Eye (tissue), 1 donor: ENCODE measurements at regions not wholly inside any gene's neighbourhood (a gene's known extent, or its start where the extent isn't known, plus 50 kb on each side); places are given as distances from the start of the nearest gene placed in this dataset.
A peak's percentile ranks its signal among the peaks of the same experiment; 100 is the strongest.

Experiments
- DNase-seq: peaks from one replicate; pipeline ENCODE4 v3.0.0-alpha.2; 2015

DNA sequence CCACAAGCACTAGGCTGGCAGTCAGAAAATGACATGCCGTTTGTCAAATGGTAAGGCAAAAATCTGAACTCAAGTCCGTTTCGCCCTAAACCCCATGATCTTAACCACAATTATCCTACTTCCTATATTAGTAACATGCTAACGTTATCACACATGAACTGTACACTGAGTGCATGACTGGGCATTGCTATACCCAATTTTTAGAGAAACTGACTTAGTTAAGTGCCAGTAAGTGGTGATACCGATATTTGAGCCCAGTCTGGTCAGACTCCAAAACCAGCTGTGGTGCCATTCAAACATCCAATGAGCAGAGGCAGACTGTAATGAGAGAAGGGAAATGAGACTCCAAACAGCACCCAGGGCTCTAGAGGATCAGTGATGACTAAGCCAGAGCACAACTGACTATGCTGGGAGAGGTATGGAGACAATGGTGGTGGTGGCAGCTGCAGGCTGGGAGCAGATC lies 311.7 kb upstream of the PKDCC start:
- no peak for DNase-seq

DNA sequence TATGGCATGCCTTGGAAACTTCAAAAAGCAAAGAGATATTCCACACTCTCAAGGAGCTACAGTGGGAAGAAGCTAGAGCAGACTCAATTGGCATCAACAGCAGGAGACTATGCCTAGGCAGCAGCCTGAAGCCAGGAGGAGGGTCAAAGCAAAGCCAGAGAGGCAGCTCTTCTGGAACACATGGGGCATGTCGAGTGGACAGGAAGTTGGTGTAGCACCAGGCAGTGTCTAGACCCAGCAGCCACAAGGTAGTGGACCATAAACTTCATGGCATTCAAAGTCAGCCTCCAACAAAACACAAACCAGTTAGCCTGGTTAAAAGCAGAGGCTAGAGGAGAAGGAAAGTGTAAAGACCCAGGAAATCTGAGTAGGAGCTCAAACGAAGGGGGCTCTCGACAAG lies 311.2 kb upstream of the PKDCC start:
- no peak for DNase-seq

DNA sequence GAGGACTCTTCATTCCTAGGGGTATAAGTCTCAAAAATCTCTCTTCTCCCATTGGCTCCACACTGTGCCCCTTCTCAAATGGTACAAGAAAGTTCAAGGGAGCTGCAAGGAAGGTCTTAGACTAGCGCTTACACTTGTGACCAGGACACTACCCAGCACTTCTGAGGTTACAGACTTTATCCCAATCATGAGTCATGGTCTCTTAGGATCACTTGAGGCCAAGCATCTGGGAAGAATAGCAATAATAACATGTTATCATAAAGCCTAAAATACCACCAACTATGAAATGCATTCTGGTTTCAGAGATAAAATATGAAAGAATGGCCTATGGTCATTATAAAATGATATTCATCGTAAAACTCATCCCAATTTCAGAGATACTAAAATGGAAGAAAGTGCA lies 309.9 kb upstream of the PKDCC start:
- DNase-seq, result no peak

DNA sequence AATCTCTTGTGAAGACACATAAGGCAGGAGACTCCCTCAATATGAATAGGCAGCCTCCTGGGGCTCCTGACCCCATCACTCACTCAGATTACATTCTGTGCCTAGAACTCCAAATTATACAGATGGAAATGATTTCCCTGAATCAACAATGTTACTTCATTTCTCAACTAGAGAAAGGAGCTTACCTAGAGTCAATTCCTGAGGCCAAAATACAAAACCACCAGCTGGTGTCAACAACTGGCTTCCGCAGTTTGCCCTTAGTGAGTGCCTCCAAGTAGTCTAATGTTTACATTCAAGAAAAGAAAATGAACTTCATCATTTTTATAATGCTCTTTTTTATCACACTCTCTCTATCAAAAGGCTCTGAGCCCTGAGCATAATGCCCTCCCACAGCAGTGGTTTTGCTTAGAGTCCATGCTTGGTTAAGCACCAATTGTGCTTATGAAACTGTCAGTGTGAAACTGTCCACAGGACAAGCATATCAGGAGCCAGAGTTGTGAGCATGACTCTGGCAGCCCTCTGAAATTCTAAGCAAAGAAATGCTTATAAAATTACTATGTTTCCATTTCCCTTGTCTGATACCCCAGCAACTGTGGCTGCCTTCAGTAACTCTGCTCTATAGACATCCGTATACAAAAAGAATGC lies 305.7 kb upstream of the PKDCC start:
- peak; percentile 50 for DNase-seq

DNA sequence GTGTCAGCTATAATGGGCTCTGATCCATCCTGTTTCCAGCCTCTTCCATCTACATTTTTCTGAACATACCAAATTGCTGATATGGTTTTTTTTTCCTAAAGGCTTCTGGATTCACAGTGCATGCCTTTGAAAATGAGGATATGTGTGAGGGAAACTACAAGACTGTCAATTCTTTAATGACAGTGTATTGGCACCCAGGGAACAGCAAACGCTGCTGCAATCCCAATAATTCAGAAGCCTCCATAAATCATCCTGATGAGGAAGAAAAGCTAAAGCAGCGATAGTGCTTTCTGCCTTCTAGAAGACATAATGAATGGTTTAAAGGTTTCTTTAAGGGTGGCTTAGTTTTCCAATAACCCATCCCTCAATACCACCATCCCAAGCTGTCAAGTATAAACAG lies 304.5 kb upstream of the PKDCC start:
- no peak for DNase-seq

DNA sequence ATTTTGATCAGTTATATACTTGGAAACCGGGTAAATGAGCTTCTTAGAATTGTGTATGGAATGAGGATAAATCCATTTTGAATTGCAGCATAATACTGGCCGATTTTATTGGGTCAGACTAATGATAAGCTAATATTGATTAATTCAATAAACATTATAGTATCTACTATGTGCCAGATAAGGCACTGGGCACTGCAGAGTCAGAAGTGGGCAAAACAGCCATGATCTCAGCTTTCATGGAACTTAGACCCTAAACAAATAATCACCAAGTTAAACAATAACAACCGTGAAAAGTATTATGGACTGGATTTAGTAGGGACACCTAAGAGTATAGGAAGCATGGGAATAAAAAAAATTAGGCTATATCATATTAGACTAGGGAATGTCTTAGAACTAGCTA lies 297.0 kb upstream of the PKDCC start:
- no peak for DNase-seq

DNA sequence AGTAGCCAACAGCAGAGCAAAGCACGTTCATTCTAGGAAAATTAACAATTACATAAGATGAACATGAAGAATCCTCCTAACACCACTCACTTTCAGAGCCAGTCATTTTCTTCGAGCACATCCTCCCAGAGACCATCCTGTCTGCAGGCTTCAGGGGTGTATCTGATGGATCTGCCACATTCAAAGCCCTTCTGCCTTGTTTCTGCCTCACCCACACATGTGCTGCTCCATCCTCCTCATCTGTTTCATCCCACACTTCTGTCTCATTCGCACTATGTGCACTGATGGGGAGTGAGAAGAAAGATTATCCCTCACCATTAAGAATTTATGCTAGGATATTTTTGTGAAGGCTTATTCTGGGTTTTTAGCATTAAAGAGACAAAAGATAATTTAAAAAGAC lies 287.9 kb upstream of the PKDCC start:
- no peak for DNase-seq

DNA sequence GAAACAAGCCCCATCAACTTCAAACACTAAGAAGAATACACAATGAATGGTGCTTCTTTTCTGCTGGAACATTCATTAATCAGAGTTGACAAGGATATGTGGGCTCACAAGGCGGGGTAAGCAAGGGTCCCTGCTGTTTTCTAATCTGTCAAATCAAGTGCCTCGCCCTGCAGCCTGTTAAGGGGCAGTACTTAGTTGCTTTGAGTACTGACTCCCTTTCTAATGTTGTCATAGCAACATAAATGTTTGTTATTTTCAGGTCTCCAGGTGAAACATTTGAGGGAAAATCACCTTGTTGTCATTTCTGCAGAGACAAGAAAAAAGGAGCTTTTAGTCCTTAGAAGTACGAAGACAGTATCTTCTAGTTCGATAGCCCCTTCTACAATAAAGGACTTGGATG lies 284.7 kb upstream of the PKDCC start:
- DNase-seq, result peak; percentile 94

DNA sequence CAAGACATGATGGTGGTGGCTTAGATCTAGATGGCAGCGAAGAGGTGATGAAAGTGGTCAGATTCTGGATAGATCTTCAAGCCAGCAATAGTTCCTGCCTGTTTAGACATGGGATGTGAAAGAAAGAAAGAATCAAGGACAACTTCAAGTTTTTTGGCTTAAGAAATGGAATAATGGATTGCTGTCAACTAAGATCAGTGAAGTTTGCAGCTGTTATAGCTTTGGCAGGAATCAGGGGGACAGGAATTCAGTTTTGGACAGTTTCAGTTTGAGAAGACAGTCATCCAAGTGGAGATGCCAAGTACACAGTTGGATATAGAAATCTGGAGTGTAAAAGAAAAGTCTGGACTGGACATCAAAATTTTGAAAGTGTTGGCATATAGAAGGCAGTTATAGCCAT lies 283.7 kb upstream of the PKDCC start:
- DNase-seq, result no peak

DNA sequence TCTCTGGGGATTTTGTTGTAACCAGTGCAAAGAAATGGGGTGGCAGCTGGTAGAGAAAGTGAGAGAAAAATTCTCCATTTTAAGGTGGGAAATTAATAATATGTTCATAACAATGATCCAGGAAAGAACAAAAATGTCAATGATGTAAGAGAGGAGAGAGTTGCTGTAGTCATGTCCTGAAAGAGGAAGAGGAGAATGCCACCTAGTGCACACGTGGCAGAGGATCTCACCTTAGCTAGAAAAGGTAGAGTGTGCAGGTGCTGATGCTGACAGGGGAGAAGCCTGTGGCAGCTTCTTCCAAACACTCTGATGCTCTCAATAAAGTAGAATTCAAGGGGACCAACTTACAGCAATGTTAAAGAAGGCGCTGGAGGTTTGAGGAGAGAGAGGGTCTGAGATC lies 282.9 kb upstream of the PKDCC start:
- no peak for DNase-seq

DNA sequence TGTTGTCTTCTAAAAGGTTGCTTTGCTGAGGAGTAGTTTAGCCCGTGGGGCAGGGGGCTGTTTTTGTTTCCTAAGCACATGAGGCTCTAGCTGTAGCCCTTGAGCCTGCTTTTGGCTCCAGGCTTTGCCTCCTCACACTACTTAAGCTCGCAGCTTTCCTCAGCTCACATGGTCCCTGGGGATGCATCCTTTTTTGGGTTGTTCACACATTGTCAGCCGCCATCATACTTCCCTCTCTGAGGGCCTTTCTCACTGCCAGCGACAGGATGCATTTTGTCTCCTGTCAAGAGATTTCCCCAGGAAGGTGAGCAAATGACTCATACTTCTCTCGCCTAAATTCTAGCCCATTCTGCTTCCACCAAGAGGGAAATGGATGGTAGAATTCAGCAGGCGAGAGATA lies 279.5 kb upstream of the PKDCC start:
- DNase-seq, result peak; percentile 16

DNA sequence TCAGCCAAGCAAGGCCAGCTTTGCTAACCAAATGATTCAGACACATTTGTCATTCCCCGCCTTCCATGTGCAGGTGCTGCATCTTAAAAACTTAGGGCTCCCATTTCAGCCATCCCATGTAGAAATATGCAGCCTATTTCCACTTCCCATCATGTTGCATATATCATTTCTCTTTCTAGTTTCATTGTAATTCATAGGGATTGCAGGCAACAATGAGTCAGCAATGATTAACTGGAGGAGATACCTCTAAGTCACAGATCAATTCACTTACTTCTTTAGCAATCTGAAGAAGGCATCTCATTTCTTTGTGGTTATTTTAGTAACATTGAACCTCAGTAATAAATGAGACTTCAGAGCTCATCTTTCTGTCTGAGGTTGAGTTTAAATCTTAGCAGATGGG lies 276.1 kb upstream of the PKDCC start:
- no peak for DNase-seq

DNA sequence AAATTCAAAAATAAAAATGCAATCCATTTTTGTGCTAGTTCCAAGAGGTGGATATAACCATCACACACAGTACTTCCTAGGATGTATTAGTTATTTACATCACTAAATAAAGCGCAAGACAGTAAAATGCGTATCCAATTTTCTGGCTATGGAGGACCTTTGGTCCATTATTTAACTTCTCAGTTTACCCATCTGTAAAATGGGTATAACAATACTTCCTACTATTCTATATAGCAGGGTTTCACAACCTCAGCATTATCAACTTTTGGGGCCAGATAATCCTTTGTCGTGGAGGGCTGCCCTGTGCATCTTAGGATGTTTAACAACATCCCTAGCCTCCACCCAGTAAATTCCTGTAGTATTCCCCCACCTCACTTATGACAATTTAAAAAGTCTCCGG lies 275.1 kb upstream of the PKDCC start:
- no peak for DNase-seq

DNA sequence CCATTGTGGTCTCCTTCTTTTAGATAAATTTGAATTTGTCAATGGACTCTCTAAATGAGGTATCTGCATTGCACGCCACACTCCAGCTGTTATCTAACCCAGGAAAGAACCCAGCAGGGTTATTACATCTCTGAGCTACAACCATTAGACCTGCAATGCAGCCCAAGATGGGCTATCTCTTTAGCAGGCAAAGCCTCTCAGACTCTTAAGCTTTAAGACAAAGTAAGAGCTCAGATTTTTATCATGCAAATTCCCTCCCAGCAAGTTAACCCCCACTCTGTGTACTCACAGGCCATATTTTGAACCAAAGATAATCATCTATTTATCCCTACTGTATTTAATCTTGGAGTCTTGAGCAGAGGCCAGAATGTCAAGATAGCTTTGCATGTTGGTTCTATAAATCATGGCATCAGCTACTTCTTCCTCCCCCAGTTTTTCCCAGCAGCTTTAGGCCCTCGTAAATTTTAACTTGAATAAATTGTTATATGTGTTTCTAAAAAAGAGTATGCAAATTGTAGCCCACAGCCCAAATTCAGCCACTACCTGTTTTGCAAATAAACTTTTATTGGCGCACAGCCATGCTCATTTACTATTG lies 273.7 kb upstream of the PKDCC start:
- DNase-seq, result no peak

DNA sequence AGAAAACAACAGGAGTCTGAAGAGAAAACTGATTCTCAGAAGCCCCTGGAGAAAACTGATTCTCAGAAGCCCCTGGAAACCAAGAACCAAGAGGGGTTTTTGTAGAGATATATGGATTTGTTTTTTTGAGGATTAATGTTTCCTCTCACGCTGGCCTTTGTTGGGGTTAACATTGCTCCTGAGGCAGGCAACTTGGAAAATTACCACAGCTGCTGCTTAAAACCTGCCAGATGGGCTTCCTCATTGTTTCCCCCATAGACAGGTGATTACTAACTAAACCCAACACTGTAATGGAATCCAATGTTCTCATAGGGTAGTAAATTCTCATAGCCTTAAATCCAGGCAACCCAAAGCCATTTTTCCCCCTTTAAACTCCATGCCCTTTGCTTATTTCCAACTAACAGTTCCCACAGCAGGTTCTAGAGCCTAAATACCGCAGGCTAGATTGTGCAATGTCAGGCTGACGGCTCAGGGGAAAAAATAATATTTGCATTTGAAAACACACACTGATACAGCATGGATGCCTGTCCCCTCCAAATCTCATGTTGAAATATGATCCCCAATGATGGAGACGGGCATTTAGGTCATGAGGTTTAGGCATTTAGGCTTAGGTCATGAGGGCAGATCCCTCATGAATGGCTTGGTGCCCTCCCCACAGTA lies 272.3 kb upstream of the PKDCC start:
- no peak for DNase-seq

DNA sequence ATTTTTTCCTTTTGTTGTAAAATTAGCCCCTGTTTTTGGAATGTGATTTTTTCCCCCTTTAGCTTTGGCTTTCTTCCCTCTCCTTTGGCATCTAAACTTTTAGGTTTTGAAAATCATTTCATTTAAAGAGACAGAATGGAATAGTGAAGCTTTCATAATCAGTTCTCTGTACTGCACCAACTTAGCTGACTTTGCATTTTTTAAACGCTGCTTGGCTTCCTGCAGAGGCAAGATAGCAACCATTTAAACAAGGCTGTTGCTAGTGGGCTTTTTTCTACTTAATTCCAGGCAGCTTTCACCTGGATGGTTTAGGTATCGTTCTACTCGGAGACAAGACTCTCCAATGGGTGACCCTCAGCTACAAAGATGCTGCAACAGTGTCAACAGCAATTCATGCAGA lies 267.9 kb upstream of the PKDCC start:
- DNase-seq, result peak; percentile 15

DNA sequence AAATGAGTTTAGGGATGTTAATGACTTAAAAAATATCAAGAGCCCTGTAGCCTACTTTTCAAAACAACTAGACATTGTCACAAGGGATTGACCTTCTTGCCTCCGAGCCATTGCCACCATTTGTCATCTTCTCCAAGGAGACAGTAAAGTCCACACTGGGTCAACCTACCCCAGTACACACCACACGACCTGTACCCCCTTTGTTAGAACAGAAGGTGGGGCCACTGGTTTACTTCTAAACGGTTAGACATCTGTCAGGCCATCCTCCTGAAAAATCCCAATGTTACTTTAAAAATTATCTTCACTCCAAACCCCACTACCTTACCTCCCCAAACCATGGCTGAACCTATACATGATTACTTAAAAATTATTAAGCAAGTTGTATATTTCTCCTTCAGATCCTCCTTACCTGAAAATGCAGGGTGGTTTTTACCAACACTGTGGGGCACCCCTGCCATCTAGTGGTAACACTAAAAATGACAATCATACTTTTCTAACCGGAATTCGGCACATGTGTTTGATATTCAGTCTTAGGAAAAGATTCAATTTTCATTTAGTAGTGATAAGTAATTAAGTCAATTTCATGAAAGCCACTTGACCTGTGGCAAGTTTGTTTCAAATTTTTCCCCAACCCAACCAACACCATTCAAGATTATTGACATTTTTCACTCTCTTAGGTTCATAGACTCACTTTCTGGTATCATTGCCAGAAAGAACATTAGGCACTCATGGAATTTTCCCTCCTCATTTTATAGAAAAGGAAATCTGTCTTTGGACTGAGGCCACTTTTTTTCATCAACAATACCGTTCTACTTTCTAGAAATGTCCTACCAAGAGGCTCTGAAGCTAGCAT lies 265.3 kb upstream of the PKDCC start:
- peak; percentile 77 for DNase-seq

DNA sequence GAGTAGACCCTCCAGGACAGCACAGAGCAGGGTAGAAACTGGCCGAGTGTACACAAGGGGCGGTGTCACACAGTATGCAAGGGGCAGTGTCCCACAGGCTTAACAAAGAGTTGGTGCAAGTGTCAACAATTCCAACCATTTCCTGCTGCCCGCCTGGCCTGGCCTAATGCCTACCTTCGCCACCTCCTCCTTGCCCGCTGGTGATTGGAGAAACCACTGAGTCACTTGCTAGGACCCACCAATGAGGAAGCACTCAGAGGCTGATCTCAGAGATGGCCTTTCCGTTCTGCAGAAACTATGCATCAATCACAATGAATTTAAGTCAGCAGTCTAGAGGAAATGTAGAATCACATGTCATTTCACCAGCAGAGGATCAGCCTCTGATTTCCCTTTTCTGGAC lies 263.3 kb upstream of the PKDCC start:
- no peak for DNase-seq

DNA sequence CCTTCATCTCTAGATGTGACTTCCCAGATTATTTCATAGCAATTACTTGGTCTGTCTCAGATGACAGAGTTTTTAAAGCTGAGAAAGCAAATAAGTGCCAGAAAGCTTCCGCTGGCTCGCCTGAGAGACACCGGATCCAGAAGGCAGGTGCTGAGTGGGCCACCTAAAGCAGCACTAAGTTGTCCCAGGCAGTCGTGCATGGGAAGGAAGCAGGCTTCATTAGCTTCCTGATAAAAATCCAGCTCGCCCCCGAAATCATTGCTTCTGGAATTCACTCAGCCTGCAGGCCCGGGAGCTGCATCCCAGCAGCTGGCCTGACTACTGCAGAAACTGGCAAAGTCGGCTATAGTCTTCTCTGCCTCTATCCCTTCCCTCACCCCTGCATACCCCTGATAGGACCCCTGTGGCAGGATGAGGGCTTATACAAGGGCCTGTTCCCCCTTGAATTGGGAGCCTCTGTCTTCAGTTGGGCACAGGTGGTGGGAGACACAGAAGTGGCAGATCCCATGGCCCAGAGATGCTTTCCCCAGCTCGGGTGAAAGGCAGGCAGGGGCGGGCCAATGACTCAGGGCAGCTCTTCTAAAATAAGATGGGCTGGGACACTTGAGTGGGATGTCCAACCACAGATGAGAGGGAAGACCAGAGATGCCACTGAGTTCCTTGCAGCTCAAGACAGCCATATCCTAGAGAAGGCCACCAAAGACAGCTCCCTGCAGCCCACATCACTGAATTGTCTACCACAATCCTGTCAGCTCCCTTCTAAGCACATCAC lies 262.4 kb upstream of the PKDCC start:
- DNase-seq, result no peak

DNA sequence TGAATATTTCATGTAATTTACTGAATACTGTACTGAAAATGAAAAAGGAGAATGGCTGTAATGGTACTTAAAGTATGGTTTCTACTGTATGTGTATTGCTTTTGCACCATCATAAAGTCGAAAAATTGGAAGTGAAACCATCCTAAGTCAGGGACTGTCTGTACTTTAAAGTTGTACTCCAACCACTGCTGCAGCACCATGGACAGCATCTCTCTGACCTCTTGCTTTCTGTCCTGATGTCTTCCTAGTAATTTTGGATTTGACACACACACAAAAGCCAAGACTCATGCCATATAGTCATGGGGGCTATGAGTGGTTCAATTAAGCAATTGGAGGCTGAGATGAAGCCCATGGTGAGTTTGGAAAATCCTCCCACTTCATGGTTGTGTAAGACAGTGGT lies 256.3 kb upstream of the PKDCC start:
- peak; percentile 71 for DNase-seq

DNA sequence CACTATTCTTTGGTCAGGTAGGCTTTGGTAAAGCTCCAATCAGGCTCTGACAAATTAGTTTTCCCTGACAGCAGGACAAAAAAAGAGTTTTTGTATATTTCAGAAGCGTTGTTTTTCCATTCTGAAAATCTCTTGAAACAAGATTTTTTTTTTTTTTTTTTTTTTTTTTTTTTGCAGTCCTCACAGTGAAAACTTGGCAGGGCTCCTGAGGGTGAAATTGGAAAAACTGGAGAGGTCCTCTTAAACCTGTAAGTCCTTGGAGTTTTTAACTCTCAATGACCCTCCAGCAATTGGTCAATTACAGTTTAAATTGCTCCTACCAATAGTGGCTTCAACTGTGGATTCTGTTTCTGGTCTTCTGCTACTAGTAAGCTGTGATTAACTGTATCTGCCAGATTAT lies 244.5 kb upstream of the PKDCC start:
- DNase-seq, result no peak

DNA sequence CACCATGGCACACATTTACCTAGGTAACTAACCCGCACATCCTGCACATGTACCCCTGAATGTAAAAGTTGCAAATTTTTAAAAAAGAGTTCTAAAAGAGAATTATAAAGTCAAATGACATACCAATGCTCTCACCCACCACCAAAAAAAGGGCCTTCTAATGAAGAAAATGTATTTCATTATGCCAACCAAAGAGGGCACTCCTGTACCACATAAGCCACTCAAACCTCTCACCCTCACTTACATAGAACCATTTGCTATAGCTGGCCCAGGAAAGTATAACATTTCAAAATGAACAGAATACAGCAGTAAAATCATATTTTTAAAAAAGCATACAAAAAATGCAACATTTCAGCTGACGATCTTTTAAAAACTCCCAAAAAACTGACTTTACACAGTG lies 241.5 kb upstream of the PKDCC start:
- no peak for DNase-seq

DNA sequence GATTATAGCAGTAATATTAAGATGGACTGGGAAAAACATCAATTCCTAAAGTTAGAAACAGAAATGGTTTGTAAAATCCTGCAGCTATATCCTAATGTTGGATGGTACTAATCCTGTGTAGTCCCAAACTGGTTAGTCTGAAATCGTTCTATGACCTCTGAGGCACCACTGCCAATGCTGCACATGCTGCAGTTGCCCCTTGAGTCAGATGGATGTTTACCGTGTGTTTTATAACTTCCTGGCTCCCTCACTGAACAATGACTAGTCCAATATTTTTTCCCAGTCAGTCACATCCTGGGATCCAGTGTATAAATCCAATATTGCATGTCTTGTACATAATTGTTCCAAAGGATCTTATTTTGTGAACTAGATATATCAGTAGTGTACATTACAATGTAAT lies 226.7 kb upstream of the PKDCC start:
- no peak for DNase-seq
